CD14-positive monocyte (primary cell): ENCODE measurements at regions not wholly inside any gene's neighbourhood (a gene's known extent, or its start where the extent isn't known, plus 50 kb on each side); places are given as distances from the start of the nearest gene placed in this dataset.

Source experiments
- DNase-seq, 3 donors: peaks; one replicate each; pipeline ENCODE4 v3.0.0-alpha.2; 2011 to 2022
- H2AFZ ChIP-seq: 2 replicates; pipeline ENCODE4 v1.6.0; 2012; ENCODE audit warnings: mild to moderate bottlenecking, low read depth, low read length, inconsistent platforms; ENCODE audit not compliant: insufficient read depth, poor library complexity, severe bottlenecking
- H3K27ac ChIP-seq, 2 donors: 1 replicate in 1 of 2; 2 replicates in 1 of 2; pipeline ENCODE4 v1.5.1; 2012 to 2013; ENCODE audit warnings: low read length in 2 of 2, control low read depth in 1 of 2, inconsistent platforms in 1 of 2, low read depth in 1 of 2, mild to moderate bottlenecking in 1 of 2
- H3K27me3 ChIP-seq, 2 donors: one replicate each; pipeline versions ENCODE4 v1.6.0 to v1.6.1; 2011 to 2013; ENCODE audit warnings: low read length in 2 of 2; ENCODE audit not compliant: control insufficient read depth in 2 of 2, insufficient read depth in 2 of 2
- H3K36me3 ChIP-seq, 2 donors: replicated peaks in 1 of 2; 1 replicate in 1 of 2; 2 replicates in 1 of 2; pipeline versions ENCODE4 v1.5.1 to v1.6.1; 2012 to 2013; ENCODE audit warnings: low read length in 2 of 2, control low read depth in 1 of 2, inconsistent platforms in 1 of 2, mild to moderate bottlenecking in 1 of 2; ENCODE audit not compliant: insufficient read depth in 2 of 2, control insufficient read depth in 1 of 2
- H3K4me1 ChIP-seq, 2 donors: 1 replicate in 1 of 2; 2 replicates in 1 of 2; pipeline versions ENCODE4 v1.5.1 to v1.6.1; 2012 to 2013; ENCODE audit warnings: low read length in 2 of 2, control low read depth in 1 of 2, inconsistent platforms in 1 of 2, mild to moderate bottlenecking in 1 of 2, moderate library complexity in 1 of 2; ENCODE audit not compliant: insufficient read depth in 2 of 2, control insufficient read depth in 1 of 2
- H3K4me2 ChIP-seq: replicated peaks from 2 replicates; pipeline ENCODE3; 2012; ENCODE audit warnings: low read length, moderate library complexity, mild to moderate bottlenecking; ENCODE audit not compliant: poor library complexity, severe bottlenecking; ENCODE audit errors: extremely low read depth
- H3K4me3 ChIP-seq, 3 experiments: fragments of 200-600 bp in 1 of 3; sonication (generic) in 1 of 3; replicated peaks in 1 of 3; 1 replicate in 2 of 3; 2 replicates in 1 of 3; pipeline ENCODE4 v1.5.1; 2011 to 2013; ENCODE audit warnings: low read length in 3 of 3, mild to moderate bottlenecking in 3 of 3, control low read depth in 2 of 3, low read depth in 2 of 3, inconsistent platforms in 1 of 3, moderate library complexity in 1 of 3
- H3K79me2 ChIP-seq: 2 replicates; pipeline ENCODE4 v1.6.0; 2012; ENCODE audit warnings: mild to moderate bottlenecking, control low read depth, inconsistent platforms, low read length, moderate library complexity; ENCODE audit not compliant: insufficient read depth
- H3K9ac ChIP-seq: 2 replicates; pipeline ENCODE4 v1.6.0; 2017; ENCODE audit warnings: low read length, mild to moderate bottlenecking; ENCODE audit not compliant: insufficient read depth, poor library complexity, severe bottlenecking
- H3K9me3 ChIP-seq, 2 donors: replicated peaks in 1 of 2; 1 replicate in 1 of 2; 2 replicates in 1 of 2; pipeline versions ENCODE4 v1.5.1 to v1.6.1; 2012 to 2013; ENCODE audit warnings: low read length in 2 of 2, control low read depth in 1 of 2; ENCODE audit not compliant: control insufficient read depth in 1 of 2, insufficient read depth in 1 of 2
- H4K20me1 ChIP-seq: 2 replicates; pipeline ENCODE4 v1.6.0; 2012; ENCODE audit warnings: mild to moderate bottlenecking, low read length, control low read depth, moderate library complexity; ENCODE audit not compliant: insufficient read depth
- H3K27ac Mint-ChIP-seq, 7 donors: one replicate each; pipeline ENCODE4 v1.8.0; 2020; ENCODE audit warnings: mild to moderate bottlenecking in 7 of 7, mixed read lengths in 7 of 7, moderate library complexity in 6 of 7, inconsistent platforms in 2 of 7
- H3K27me3 Mint-ChIP-seq, 3 donors: one replicate each; pipeline ENCODE4 v1.8.0; 2021 to 2022; ENCODE audit warnings: low read depth in 3 of 3, mild to moderate bottlenecking in 3 of 3, mixed read lengths in 3 of 3, moderate library complexity in 3 of 3, inconsistent platforms in 1 of 3
- H3K36me3 Mint-ChIP-seq, 2 donors: one replicate each; pipeline ENCODE4 v1.8.0; 2020; ENCODE audit warnings: mixed read lengths in 2 of 2, inconsistent platforms in 1 of 2, mild to moderate bottlenecking in 1 of 2
- H3K4me1 Mint-ChIP-seq: one replicate; pipeline ENCODE4 v1.8.0; 2020; ENCODE audit warnings: mild to moderate bottlenecking, mixed read lengths
- H3K4me3 Mint-ChIP-seq, 2 donors: one replicate each; pipeline ENCODE4 v1.8.0; 2020; ENCODE audit warnings: mild to moderate bottlenecking in 2 of 2, mixed read lengths in 2 of 2, moderate library complexity in 1 of 2
- H3K9me3 Mint-ChIP-seq, 7 donors: one replicate each; pipeline ENCODE4 v1.8.0; 2020 to 2022; ENCODE audit warnings: mixed read lengths in 7 of 7, mild to moderate bottlenecking in 6 of 7, moderate library complexity in 6 of 7, inconsistent platforms in 2 of 7
- CTCF ChIP-seq: fragments of 200-600 bp; IDR thresholded peaks from one replicate; pipeline ENCODE4 v1.8.0; 2022; ENCODE audit warnings: antibody characterized with exemption, mild to moderate bottlenecking
- WGBS: methylation state at CpG from one replicate; pipeline ENCODE4 v1.1.5; 2013; ENCODE audit warnings: missing lambda C conversion rate; ENCODE audit not compliant: insufficient coverage; 5-methylcytosine and 5-hydroxymethylcytosine counted together
- intact Hi-C, 2 donors: fragments of 100-400 bp; cut with micrococcal nuclease; formaldehyde crosslinking; loops; one replicate each; pipeline versions ENCODE4 v1.15.0 to v1.15.1; 2023

GRCh38 chr3:139135657-139136056, 91.0 kb upstream of the PRR23C start:
- H3K9ac ChIP-seq = no peak overlapping the region
- H3K4me2 ChIP-seq = no peak overlapping the region
- H4K20me1 ChIP-seq = no peaks in the 10 kb centered on the region
- H3K36me3 ChIP-seq = no peaks in the 10 kb centered on the region
- no peaks in the 10 kb centered on the region for H3K27me3 ChIP-seq
- peaks cover 0 to 2% (median 1%) of the 10 kb centered on the region in 3 donors for H3K27me3 Mint-ChIP-seq
- peaks cover 0 to 2% (median 0%) of the 10 kb centered on the region in 7 donors for H3K9me3 Mint-ChIP-seq
- no peak for DNase-seq
- no peak for TF ChIP-seq CTCF
- H3K79me2 ChIP-seq = no peaks in the 10 kb centered on the region
- no peaks in the 10 kb centered on the region for H3K9me3 ChIP-seq
- no peaks in the 10 kb centered on the region for H3K36me3 Mint-ChIP-seq
- H3K27ac Mint-ChIP-seq = no peak overlapping the region
- no peaks in the 10 kb centered on the region for H3K4me1 ChIP-seq
- no peak overlapping the region for H3K4me3 ChIP-seq
- H3K27ac ChIP-seq = no peak overlapping the region
- H3K4me3 Mint-ChIP-seq = no peak overlapping the region
- H3K4me1 Mint-ChIP-seq = no peaks in the 10 kb centered on the region
- H2AFZ ChIP-seq = no peak overlapping the region
- intact Hi-C loops = no loop called here

- Mint-ChIP-seq H3K4me1 (no peaks in the 10 kb centered on the region), H3K27me3 (peaks cover 0 to 2% (median 0%) of the 10 kb centered on the region in 3 donors), H3K9me3 (peaks cover 0 to 2% (median 0%) of the 10 kb centered on the region in 7 donors), H3K4me3 (no peak overlapping the region), H3K27ac (no peak overlapping the region), H3K36me3 (no peaks in the 10 kb centered on the region)
- Histone ChIP-seq H3K36me3 (no peaks in the 10 kb centered on the region), H3K9ac (no peak overlapping the region), H3K9me3 (no peaks in the 10 kb centered on the region), H3K79me2 (no peaks in the 10 kb centered on the region), H3K4me1 (no peaks in the 10 kb centered on the region), H3K27me3 (no peaks in the 10 kb centered on the region), H3K4me2 (no peak overlapping the region), H4K20me1 (no peaks in the 10 kb centered on the region), H2AFZ (no peak overlapping the region), H3K4me3 (no peak overlapping the region), H3K27ac (no peak overlapping the region)
- WGBS = no CpG with 5 or more reads among the region's 7 CpGs
- no peak for TF ChIP-seq CTCF
- intact Hi-C loops = no loop called here
- no peak for DNase-seq
These were observed 91.9 kb upstream of the PRR23C start for GRCh38 chr3:139136469-139137202.
